Activated CD4-positive, alpha-beta T cell treated with anti-CD3 and anti-CD28 coated beads for 48 hours (primary cell): ENCODE measurements at regions not wholly inside any gene's neighbourhood (a gene's known extent, or its start where the extent isn't known, plus 50 kb on each side); places are given as distances from the start of the nearest gene placed in this dataset.
"Not testable (repeated sequence)": the region's sequence is repeated elsewhere in the genome, so short reads cannot be mapped to it uniquely, and the experiment has no call there.

Experiments
- DNase-seq: peaks from one replicate; pipeline ENCODE4 v3.0.0-alpha.2; 2020

- DNase-seq: not testable (repeated sequence)
Observed at GRCh38 chr10:42177793-42178689, 460.3 kb downstream of the ZNF33B start.

DNA sequence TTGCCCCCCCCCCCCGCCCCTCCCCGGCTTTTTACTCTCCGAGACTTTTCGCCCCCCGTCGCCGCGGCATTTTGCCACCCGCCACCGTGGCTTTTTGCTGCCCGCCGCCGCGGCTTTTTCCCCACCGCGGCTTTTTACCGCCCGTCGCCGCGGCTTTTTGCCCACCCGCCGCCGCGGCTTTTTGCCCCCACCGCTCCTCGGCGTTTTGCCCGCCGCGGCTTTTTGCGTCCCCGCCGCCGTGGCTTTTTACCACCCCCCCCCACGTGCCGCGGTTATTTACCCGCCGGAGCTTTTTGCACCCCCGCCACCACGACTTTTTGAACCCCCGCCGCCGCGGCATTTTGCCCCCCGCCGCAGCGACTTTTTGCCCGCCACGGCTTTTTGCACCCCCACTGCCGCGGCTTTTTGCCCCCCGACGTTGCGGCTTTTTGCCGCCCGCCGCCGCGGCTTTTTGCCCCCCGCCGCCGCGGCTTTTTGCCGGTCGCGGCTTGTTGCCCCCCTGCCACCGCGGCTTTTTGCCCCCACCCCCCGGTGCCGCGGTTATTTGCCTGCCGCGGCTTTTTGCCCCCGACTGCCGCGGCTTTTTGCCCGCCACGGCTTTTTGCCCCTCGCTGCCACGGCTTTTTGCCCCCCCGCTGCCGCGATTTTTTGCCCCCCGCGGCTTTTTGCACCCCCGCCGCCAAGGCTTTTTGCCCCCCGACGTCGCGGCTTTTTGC lies 461.1 kb downstream of the ZNF33B start:
- no peak for DNase-seq

DNA sequence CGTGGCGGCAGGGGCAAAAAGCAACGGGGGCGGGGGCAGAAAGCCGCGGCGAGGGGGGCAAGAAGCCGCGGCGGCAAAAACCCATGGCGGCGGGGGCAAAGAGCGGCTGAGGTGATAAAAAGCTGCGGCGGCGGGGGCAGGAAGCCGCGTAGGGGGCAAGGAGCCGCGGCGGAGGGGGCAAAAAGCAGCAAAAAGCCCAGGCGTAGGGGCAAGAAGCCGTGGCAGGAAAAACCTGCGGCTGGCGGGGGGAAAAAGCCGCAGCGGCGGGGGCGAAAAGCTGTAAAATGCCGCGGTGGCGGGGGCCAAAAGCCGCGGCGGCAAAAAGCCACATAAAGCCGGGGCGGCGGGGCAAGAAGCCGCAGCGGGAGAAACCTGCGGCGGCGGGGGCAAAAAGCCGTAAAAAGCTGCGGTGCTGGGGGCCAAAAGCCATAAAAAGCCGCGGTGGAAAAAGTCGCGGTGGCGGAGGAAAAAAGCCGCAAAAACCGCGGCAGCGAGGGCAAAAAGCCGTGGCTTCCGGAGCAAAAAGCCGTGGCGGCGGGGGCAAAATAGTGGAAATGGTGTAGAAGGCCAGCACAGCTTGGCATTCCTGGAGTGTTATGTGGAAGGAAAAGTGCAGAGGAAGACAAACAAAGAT lies 487.8 kb downstream of the ZNF33B start:
- no peak for DNase-seq

DNA sequence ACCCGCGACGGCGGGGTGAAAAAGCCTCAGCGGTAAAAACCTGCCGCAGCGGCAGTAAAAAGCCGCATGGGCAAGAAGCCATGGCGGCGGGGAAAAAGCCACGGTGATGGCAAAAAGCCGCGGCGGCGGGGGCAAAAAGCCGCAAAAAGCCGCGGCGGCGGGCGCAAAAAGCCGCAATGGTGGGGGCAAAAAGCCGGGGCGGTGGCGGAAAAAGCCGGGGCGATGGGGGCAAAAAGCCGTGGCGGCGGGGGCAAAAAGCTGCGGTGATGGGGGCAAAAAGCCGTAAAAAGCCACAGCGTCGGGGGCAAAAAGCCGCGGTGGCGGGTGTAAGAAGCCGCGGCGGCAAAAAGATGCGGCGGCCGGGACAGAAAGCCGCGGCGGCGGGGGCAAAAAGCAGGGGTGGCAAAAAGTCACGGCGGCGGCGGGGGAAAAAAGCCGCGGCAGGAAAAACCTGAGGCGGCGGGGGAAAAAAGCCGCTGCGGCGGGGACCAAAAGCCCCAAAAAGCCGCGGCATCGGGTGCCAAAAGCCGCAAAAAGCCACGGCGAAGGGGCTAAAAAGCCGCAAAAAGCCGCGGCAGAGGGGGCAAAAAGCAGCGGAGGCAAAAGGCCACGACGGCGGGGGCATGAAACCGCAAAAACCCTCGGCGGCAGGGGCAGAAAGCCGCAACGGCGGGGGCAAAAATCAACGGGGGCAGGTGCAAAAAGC lies 488.5 kb downstream of the ZNF33B start:
- DNase-seq: no peak

DNA sequence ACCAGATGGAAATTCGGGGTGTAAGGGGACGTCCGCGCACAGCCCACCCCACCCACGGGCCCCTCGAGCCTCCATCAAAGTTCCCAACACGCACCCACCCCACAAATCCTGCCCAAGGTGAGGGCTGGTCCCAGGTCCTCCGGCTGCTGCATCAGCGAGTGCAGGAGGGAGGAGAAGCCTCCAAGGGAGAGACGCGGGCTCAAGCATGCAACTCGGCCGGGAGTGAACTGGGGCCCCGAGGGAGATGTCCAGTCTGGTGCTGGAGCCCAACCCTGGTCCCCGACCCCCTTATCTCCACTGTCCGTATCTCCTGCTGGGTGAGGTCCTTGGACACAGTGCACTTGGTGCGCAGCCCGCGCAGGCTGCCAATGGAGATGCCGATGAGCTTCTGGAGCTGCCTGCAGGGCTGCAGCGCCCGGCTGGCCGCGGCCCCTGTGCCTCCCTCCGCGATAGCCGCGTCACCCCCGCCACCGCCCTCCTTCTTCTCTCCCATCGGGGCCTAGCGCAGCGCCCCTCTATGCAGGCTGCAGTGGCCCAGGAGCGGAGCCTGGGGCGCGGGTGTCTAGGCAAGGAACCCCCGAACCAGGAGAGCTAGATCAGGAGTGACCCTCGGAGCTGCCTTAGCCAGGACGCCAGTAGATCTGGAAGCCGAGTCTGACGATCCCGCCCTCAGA lies 489.2 kb downstream of the ZNF33B start:
- DNase-seq: no peak

GRCh38 chr10:42146165-42146564 lies 492.2 kb downstream of the ZNF33B start:
- not testable (repeated sequence) for DNase-seq

- not testable (repeated sequence) for DNase-seq
Observed at GRCh38 chr10:42138023-42138422, 500.3 kb downstream of the ZNF33B start.

- DNase-seq: no peak
Observed at GRCh38 chr10:42113158-42113450, 525.3 kb downstream of the ZNF33B start.

- no peak for DNase-seq
Observed at GRCh38 chr10:42112331-42113157, 525.8 kb downstream of the ZNF33B start.

- no peak for DNase-seq
Observed at GRCh38 chr10:42111661-42112330, 526.6 kb downstream of the ZNF33B start.

DNA sequence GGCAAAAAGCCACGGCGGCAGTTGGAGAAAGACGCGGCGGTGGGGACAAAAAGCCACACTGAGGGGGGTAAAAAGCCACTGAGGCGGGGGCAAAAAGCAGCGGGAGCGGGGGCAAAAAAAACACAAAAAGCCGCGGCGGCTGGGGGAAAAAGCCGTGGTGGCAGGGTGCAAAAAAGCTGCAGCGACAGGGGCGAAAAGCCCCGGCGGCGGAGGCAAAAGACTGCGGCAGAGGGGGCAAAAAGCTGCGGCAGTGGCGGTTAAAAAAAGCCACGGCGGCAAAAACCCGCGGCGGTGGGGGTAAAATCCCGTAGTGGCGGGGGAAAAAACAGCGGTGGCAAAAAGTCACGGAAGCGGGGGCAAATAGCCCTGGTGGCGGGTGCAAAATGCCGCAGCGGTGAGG lies 527.3 kb downstream of the ZNF33B start:
- DNase-seq: no peak
